Stimulated activated naive CD8-positive, alpha-beta T cell treated with anti-CD3 and anti-CD28 coated beads, Interleukin-15, amount 100 ng/mL, for 72 hours (primary cell): ENCODE measurements at regions not wholly inside any gene's neighbourhood (a gene's known extent, or its start where the extent isn't known, plus 50 kb on each side); places are given as distances from the start of the nearest gene placed in this dataset.

Experiments
- ATAC-seq: fragments of 150-1000 bp; cut with Tn5 transposase; 2 replicates; pipeline ENCODE4 v1.10.0; 2021; ENCODE audit warnings: mild to moderate bottlenecking, moderate library complexity
- DNase-seq, 2 donors: peaks; one replicate each; pipeline ENCODE4 v3.0.0; 2021 to 2022
- H3K27ac Mint-ChIP-seq, 2 donors: one replicate each; pipeline ENCODE4 v1.8.0; 2022; ENCODE audit warnings: mild to moderate bottlenecking in 2 of 2, mixed read lengths in 2 of 2, moderate library complexity in 2 of 2
- H3K27me3 Mint-ChIP-seq: one replicate; pipeline ENCODE4 v1.8.0; 2022; ENCODE audit warnings: mixed read lengths
- H3K4me1 Mint-ChIP-seq: one replicate; pipeline ENCODE4 v1.8.0; 2022; ENCODE audit warnings: mild to moderate bottlenecking, mixed read lengths
- H3K4me3 Mint-ChIP-seq, 2 donors: one replicate each; pipeline ENCODE4 v1.8.0; 2022; ENCODE audit warnings: mild to moderate bottlenecking in 2 of 2, mixed read lengths in 2 of 2, moderate library complexity in 1 of 2
- H3K9me3 Mint-ChIP-seq, 2 donors: one replicate each; pipeline ENCODE4 v1.8.0; 2022; ENCODE audit warnings: mixed read lengths in 2 of 2

GRCh38 chr4:148787831-148788477 lies 345.7 kb upstream of the NR3C2 start:
- no peak for ATAC-seq
- H3K27me3 Mint-ChIP-seq: no peaks in the 10 kb centered on the region
- no peak overlapping the region for H3K27ac Mint-ChIP-seq
- H3K4me3 Mint-ChIP-seq: no peak overlapping the region
- no peak for DNase-seq
- no peaks in the 10 kb centered on the region for H3K4me1 Mint-ChIP-seq
- no peaks in the 10 kb centered on the region for H3K9me3 Mint-ChIP-seq

DNA sequence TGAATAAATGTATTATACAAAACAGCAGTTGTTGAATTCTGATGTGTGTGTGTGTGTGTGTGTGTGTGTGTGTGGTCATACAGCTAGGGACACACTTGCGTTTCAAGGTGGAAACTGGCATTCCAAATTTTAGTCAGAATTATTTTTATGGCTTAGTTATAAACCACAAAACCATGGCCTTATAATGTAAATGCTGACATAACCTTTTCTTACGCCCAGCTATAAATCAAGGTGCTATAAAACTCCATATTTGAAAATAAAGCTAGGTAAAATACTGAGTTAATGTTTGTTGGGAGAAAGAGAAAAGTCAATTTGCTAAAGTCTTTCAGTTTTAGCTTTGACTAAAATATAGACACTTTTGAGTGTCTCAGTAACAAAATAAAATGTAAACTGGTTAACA lies 345.1 kb upstream of the NR3C2 start:
- no peak for ATAC-seq
- Mint-ChIP-seq H3K4me1 (no peaks in the 10 kb centered on the region), H3K9me3 (no peaks in the 10 kb centered on the region), H3K27ac (no peak overlapping the region), H3K27me3 (no peaks in the 10 kb centered on the region), H3K4me3 (no peak overlapping the region)
- no peak for DNase-seq

DNA sequence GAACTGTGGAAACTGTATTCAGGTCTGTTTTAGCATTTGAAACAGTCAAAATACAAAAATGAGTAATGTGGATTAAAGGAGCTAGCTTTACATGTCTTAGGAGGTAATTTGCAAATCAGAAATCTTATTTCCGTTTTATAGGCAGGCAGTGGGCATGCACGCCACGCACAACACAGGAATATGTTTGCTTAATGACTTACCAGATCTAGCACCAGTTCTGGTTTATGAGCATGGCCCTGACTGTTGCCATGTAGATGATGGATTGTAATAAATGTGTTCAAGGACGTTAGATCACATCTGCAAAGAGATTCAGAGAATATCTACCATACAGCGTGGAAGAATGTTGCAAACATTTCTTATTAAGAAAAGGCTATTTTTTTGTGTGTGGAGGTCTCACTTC lies 344.5 kb upstream of the NR3C2 start:
- Mint-ChIP-seq H3K27ac (no peak overlapping the region), H3K27me3 (no peaks in the 10 kb centered on the region), H3K9me3 (no peaks in the 10 kb centered on the region), H3K4me3 (no peak overlapping the region), H3K4me1 (no peaks in the 10 kb centered on the region)
- ATAC-seq: no peak
- no peak for DNase-seq

DNA sequence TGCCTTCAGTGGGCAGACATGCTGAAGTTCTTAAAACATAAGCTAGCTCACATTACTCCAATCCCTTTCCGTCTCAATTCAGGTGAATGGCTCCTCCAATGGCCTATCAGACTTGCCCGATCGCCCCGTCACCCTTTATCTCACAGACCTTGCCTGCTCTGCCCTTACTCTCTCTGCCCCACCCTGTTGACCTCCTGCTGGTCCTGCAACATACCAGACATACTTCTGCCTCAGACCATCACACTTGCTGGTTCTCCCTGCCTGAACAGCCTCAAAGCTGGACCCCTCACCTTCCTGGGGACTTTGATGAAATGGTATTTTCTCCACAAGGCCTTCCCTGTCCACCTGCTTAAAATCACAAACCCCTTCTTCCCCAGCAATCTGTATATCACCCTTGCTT lies 340.1 kb upstream of the NR3C2 start:
- ATAC-seq (no peak), DNase-seq (no peak)
- Mint-ChIP-seq H3K27ac (no peak overlapping the region), H3K27me3 (no peaks in the 10 kb centered on the region), H3K9me3 (peaks cover 0 to 10% of the 10 kb centered on the region in 2 donors), H3K4me3 (no peak overlapping the region), H3K4me1 (no peaks in the 10 kb centered on the region)

DNA sequence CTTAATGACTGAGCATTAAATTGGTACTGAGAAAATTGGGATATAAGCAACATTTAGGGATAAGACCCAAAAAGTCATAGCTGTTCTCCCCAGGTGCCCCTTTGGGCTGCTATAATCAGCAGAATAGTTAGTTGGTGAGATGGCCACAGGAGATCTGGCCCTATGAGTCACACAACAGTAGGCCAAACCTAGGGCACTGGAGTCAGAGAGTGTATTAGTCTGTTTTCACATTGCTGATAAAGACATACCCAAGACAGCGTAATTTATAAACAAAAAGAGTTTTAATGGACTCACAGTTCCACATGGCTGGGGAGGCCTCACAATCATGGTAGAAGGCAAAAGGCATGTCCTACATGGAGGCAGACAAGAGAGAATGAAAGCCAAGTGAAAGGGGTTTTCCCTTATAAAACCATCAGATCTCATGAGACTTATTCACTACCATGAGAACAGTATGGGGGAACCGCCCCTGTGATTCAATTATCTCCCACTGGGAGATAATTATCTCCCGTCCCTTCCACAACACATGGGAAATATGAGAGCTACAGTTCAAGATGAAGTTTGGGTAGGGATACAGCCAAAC lies 338.3 kb upstream of the NR3C2 start:
- Mint-ChIP-seq H3K27ac (no peak overlapping the region), H3K4me3 (no peak overlapping the region), H3K4me1 (no peaks in the 10 kb centered on the region), H3K27me3 (no peaks in the 10 kb centered on the region), H3K9me3 (peaks cover 0 to 10% of the 10 kb centered on the region in 2 donors)
- no peak for DNase-seq
- ATAC-seq: no peak

- no peak overlapping the region for H3K27ac Mint-ChIP-seq
- peaks cover 0 to 10% of the 10 kb centered on the region in 2 donors for H3K9me3 Mint-ChIP-seq
- DNase-seq (no peak), ATAC-seq (no peak)
- H3K27me3 Mint-ChIP-seq: no peaks in the 10 kb centered on the region
- no peak overlapping the region for H3K4me3 Mint-ChIP-seq
- no peaks in the 10 kb centered on the region for H3K4me1 Mint-ChIP-seq
Measured at GRCh38 chr4:148779771-148780170, 337.6 kb upstream of the NR3C2 start.

- no peak for ATAC-seq
- Mint-ChIP-seq H3K4me3 (no peak overlapping the region), H3K27ac (no peak overlapping the region), H3K27me3 (no peaks in the 10 kb centered on the region), H3K9me3 (peaks cover 0 to 10% of the 10 kb centered on the region in 2 donors), H3K4me1 (no peaks in the 10 kb centered on the region)
- DNase-seq: no peak
Measured at GRCh38 chr4:148778980-148779675, 336.9 kb upstream of the NR3C2 start.

DNA sequence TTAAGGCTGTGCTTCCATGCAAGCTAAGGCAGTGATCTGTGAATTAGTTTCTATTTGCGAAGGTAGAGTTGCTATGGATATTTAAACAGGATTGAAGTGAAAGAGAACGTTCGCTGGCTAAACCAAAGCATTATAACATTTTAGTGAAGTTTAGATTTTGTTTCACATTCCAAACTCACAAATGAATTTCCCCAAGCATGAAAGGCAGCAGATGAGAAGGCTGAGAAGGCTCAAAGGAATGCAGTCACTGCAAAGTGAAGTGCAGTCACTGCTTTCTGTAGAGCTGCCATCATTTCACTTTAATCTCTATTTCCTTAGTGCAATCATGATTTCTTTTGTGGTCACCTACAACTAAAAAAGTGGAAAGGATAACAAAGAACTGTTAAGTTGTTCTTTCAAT lies 334.7 kb upstream of the NR3C2 start:
- DNase-seq: no peak
- H3K27me3 Mint-ChIP-seq: no peaks in the 10 kb centered on the region
- H3K9me3 Mint-ChIP-seq: peaks cover 0 to 10% of the 10 kb centered on the region in 2 donors
- no peak overlapping the region for H3K27ac Mint-ChIP-seq
- H3K4me3 Mint-ChIP-seq: no peak overlapping the region
- no peaks in the 10 kb centered on the region for H3K4me1 Mint-ChIP-seq
- ATAC-seq: no peak

DNA sequence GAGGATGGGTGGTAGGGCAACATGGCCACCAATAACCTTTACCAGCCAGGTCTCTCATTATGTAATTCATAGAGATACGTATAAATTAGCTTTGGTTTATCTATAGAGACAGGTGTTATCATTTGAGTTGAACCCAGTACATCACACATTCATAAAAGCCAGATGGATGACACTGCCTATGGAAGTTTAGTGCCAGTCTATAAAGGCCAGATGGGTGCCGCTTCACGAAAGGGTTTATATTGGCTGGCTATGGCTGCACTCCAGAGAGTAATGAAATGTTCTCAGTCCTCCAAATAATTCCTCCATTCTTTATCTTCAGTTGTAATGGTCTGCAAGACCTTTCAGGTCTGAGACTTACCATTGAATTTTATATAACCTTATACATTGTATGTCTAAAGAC lies 331.9 kb upstream of the NR3C2 start:
- no peaks in the 10 kb centered on the region for H3K9me3 Mint-ChIP-seq
- no peak for DNase-seq
- H3K27me3 Mint-ChIP-seq: no peaks in the 10 kb centered on the region
- no peak overlapping the region for H3K4me3 Mint-ChIP-seq
- H3K4me1 Mint-ChIP-seq: no peaks in the 10 kb centered on the region
- ATAC-seq: no peak
- H3K27ac Mint-ChIP-seq: no peak overlapping the region

GRCh38 chr4:148773313-148773712 lies 331.1 kb upstream of the NR3C2 start:
- H3K27me3 Mint-ChIP-seq: no peaks in the 10 kb centered on the region
- no peaks in the 10 kb centered on the region for H3K9me3 Mint-ChIP-seq

DNA sequence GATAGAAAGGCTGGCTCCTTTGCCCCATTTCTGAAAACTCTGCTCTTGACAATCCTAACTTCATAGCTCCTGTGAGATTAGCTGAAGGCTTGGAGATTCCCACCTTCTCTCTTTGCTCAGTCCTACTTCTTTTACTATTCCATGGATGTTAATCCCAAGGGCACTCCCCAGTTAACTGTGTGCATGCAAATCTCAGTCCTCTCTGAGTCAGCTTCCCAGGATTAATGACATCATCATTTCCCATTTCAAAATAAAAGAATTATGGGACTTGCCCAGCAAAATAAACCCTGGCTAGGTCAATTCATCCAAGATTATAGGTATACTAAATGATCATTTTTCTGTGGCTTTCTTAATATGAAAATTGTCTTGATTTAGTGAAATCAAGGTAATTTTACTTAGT lies 328.6 kb upstream of the NR3C2 start:
- Mint-ChIP-seq H3K4me3 (no peak overlapping the region), H3K27ac (no peak overlapping the region)
- no peak for DNase-seq

More at GRCh38 chr4:148773313-148773712, 331.1 kb upstream of the NR3C2 start:
- Mint-ChIP-seq H3K27ac (no peak overlapping the region), H3K4me3 (no peak overlapping the region), H3K4me1 (no peaks in the 10 kb centered on the region)
- ATAC-seq: no peak
- DNase-seq: no peak

DNA sequence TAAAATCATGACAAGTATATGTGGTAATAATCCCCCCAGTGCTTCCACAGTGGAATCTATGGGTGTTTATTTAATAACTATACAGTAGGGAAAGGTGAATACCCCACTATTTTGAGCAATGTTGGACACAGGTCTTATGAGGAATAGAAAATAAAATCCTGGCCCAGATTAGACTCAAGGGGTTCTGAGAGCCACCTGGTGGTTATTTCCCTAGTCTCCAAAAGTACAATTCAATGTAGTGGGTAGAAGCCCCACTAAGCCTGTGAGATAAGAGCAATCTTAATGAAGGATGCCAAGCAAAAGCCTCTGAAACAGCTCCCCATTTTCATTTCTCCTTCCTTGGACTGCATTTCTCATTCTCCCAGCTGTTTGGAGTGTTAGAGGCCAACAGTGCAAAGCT lies 328.2 kb upstream of the NR3C2 start:
- no peaks in the 10 kb centered on the region for H3K9me3 Mint-ChIP-seq
- DNase-seq: no peak
- H3K4me3 Mint-ChIP-seq: no peak overlapping the region
- no peak overlapping the region for H3K27ac Mint-ChIP-seq
- H3K27me3 Mint-ChIP-seq: no peaks in the 10 kb centered on the region
- H3K4me1 Mint-ChIP-seq: no peaks in the 10 kb centered on the region
- ATAC-seq: no peak

More for the DNA sequence above, 328.6 kb upstream of the NR3C2 start:
- ATAC-seq: no peak
- H3K9me3 Mint-ChIP-seq: no peaks in the 10 kb centered on the region
- H3K4me1 Mint-ChIP-seq: no peaks in the 10 kb centered on the region
- H3K27me3 Mint-ChIP-seq: no peaks in the 10 kb centered on the region

DNA sequence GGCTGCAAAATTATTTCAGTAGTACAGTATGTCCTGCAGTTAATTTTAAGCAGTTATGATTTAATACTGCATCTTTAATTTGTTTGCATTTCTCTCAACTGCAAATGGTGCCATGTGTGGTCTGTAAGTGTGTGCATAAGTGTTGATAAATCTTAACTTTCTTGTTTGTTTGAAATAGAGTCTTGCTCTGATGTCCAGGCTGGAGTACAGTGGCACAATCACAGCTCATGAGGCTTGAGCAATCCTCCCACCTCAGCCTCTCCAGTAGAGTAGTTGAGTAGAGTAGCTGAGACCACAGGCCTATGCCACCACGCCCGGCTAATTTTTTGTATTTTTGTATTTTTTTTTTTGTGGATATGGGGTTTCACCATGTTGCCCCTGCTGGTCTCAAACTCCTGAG lies 322.5 kb upstream of the NR3C2 start:
- Mint-ChIP-seq H3K27me3 (no peaks in the 10 kb centered on the region), H3K4me3 (no peak overlapping the region), H3K27ac (no peak overlapping the region), H3K4me1 (no peaks in the 10 kb centered on the region), H3K9me3 (peaks cover 15 to 35% of the 10 kb centered on the region in 2 donors)
- ATAC-seq (no peak), DNase-seq (no peak)

GRCh38 chr4:148757171-148757570 lies 315.0 kb upstream of the NR3C2 start:
- H3K9me3 Mint-ChIP-seq: peaks cover 37 to 44% of the 10 kb centered on the region in 2 donors
- H3K27ac Mint-ChIP-seq: no peak overlapping the region
- no peak for DNase-seq
- no peak for ATAC-seq
- no peak overlapping the region for H3K4me3 Mint-ChIP-seq
- H3K27me3 Mint-ChIP-seq: no peaks in the 10 kb centered on the region
- H3K4me1 Mint-ChIP-seq: no peaks in the 10 kb centered on the region

GRCh38 chr4:148749403-148749802 lies 307.2 kb upstream of the NR3C2 start:
- Mint-ChIP-seq H3K9me3 (peaks cover 0 to 7% of the 10 kb centered on the region in 2 donors), H3K4me1 (peaks cover 5% of the 10 kb centered on the region), H3K27ac (no peak overlapping the region), H3K4me3 (no peak overlapping the region), H3K27me3 (no peaks in the 10 kb centered on the region)
- no peak for ATAC-seq
- DNase-seq: no peak

GRCh38 chr4:148747721-148748268 lies 305.6 kb upstream of the NR3C2 start:
- Mint-ChIP-seq H3K27ac (no peak overlapping the region), H3K27me3 (no peaks in the 10 kb centered on the region), H3K4me3 (no peak overlapping the region), H3K4me1 (peaks cover 5% of the 10 kb centered on the region), H3K9me3 (no peaks in the 10 kb centered on the region)
- DNase-seq (no peak), ATAC-seq (peak; percentile 58)
